K562 (cell line): ENCODE measurements at regions not wholly inside any gene's neighbourhood (a gene's known extent, or its start where the extent isn't known, plus 50 kb on each side); places are given as distances from the start of the nearest gene placed in this dataset.

ENCODE experiments used
- NR2C1 ChIP-seq, 2 experiments: fragments of 450-650 bp; IDR thresholded peaks; 2 replicates each; pipeline ENCODE4 v1.6.1; 2017; ENCODE audit warnings: mild to moderate bottlenecking in 2 of 2, antibody characterized with exemption in 1 of 2, inconsistent platforms in 1 of 2, missing compliant biosample characterization in 1 of 2, missing genetic modification characterization in 1 of 2
- STAT5B ChIP-seq: fragments of 250-450 bp; sonication (Bioruptor Pico); IDR thresholded peaks from 2 replicates; pipeline ENCODE4 v1.8.0; 2021; ENCODE audit warnings: mild to moderate bottlenecking, inconsistent platforms
- ZNF407 ChIP-seq: fragments of 450-650 bp; IDR thresholded peaks from 2 replicates; pipeline ENCODE4 v1.6.1; 2016; ENCODE audit warnings: low read depth
- ZNF644 ChIP-seq: fragments of 200-800 bp; sonication (Bioruptor generic); IDR thresholded peaks from 2 replicates; pipeline ENCODE4 v1.6.1; 2016; ENCODE audit warnings: low read depth, missing genetic modification characterization, missing compliant biosample characterization

GRCh38 chr6:169119669-169120068, 134.0 kb downstream of the THBS2 start (continued):
- TF ChIP-seq ZNF407 (no peak), ZNF644 (tag) (no peak), STAT5B (no peak), NR2C1 (IDR thresholded peaks at IDR 0.05) (no peak), NR2C1 (tag; IDR thresholded peaks at IDR 0.05) (no peak)
